Activated T-helper 17 cell treated with anti-CD3 and anti-CD28 coated beads, Interleukin-2, amount 50 U/mL, for 72 hours (primary cell): ENCODE measurements at regions not wholly inside any gene's neighbourhood (a gene's known extent, or its start where the extent isn't known, plus 50 kb on each side); places are given as distances from the start of the nearest gene placed in this dataset.

ENCODE experiments used
- ATAC-seq: fragments of 150-1000 bp; cut with Tn5 transposase; replicated peaks from 2 replicates; pipeline ENCODE4 v1.10.0; 2021; ENCODE audit warnings: mild to moderate bottlenecking, moderate library complexity
- H3K27ac Mint-ChIP-seq: one replicate; pipeline ENCODE4 v1.8.0; 2022; ENCODE audit warnings: mixed read lengths
- H3K27me3 Mint-ChIP-seq: one replicate; pipeline ENCODE4 v1.8.0; 2022; ENCODE audit warnings: mixed read lengths
- H3K36me3 Mint-ChIP-seq: one replicate; pipeline ENCODE4 v1.8.0; 2022; ENCODE audit warnings: low read depth, mild to moderate bottlenecking, mixed read lengths
- H3K4me1 Mint-ChIP-seq: one replicate; pipeline ENCODE4 v1.8.0; 2022; ENCODE audit warnings: mixed read lengths
- H3K4me3 Mint-ChIP-seq: one replicate; pipeline ENCODE4 v1.8.0; 2022; ENCODE audit warnings: mild to moderate bottlenecking, mixed read lengths
- H3K9me3 Mint-ChIP-seq: one replicate; pipeline ENCODE4 v1.8.0; 2022; ENCODE audit warnings: mixed read lengths

DNA sequence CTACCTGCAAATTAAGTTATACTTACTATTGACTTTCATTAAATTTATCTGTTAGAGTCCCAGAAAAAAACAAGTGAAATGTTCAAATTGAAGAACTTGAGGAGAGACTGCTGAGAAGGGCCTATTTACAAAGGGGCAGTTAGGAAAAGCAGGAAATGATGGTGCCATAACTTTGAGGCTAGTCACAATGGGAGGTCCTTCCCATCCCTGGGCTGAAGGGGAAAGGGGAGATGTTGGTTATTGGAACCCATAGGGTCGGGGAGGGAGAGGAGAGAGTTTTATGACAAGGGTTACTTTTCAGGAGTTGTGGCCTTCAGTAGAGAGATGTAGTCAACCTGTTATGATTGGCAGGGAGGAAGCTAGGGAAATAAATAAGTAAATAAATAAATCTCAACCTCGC is 169.1 kb downstream of the DMRT2 start:
- Mint-ChIP-seq H3K4me1 (no peaks in the 10 kb centered on the region), H3K27me3 (peaks cover 5% of the 10 kb centered on the region), H3K27ac (no peak overlapping the region), H3K4me3 (no peak overlapping the region), H3K9me3 (no peaks in the 10 kb centered on the region), H3K36me3 (no peaks in the 10 kb centered on the region)
- ATAC-seq: no peak

DNA sequence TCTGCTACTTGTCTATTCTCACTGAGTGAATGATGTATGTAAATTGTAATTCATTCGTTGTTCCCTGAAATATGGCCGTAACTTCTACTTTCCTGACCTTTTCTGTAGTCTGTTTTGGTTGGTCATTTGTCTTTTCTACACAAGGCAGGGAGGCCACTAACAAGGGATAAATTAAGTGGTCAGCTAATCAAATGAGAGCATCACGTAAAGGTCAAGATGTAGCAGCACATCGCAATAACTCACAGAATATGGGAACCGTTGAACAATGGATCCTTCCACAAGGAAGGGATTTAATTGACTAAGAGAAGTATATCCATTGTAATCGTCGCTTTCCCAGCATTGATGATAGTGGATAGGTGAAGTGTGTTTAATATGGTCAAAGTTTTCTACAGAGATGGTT is 171.1 kb downstream of the DMRT2 start:
- Mint-ChIP-seq H3K4me3 (no peak overlapping the region), H3K9me3 (no peaks in the 10 kb centered on the region), H3K27me3 (peaks cover 5% of the 10 kb centered on the region), H3K36me3 (no peaks in the 10 kb centered on the region), H3K4me1 (no peaks in the 10 kb centered on the region), H3K27ac (no peak overlapping the region)
- no peak for ATAC-seq

DNA sequence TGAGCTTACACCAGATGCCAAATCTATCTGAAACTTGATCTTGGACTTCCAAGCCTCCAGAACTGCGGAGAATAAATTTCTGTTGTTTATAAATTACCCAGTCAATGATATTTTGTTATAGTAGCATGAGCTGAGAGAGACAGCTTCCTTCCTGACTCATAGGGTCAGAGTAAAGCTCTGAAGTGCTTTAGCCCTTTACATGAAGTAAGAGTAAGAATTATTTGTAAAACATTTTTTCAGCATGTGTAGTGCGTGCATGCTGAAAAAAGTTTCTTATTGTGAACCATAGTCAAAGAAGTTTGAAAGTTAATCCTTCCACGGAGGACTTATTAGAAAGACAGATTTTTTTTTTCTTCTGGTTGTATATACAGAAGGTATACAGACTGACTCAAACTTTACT is 172.4 kb downstream of the DMRT2 start:
- Mint-ChIP-seq H3K27me3 (peaks cover 5% of the 10 kb centered on the region), H3K4me3 (no peak overlapping the region), H3K9me3 (no peaks in the 10 kb centered on the region), H3K27ac (no peak overlapping the region), H3K4me1 (no peaks in the 10 kb centered on the region), H3K36me3 (no peaks in the 10 kb centered on the region)
- no peak for ATAC-seq

DNA sequence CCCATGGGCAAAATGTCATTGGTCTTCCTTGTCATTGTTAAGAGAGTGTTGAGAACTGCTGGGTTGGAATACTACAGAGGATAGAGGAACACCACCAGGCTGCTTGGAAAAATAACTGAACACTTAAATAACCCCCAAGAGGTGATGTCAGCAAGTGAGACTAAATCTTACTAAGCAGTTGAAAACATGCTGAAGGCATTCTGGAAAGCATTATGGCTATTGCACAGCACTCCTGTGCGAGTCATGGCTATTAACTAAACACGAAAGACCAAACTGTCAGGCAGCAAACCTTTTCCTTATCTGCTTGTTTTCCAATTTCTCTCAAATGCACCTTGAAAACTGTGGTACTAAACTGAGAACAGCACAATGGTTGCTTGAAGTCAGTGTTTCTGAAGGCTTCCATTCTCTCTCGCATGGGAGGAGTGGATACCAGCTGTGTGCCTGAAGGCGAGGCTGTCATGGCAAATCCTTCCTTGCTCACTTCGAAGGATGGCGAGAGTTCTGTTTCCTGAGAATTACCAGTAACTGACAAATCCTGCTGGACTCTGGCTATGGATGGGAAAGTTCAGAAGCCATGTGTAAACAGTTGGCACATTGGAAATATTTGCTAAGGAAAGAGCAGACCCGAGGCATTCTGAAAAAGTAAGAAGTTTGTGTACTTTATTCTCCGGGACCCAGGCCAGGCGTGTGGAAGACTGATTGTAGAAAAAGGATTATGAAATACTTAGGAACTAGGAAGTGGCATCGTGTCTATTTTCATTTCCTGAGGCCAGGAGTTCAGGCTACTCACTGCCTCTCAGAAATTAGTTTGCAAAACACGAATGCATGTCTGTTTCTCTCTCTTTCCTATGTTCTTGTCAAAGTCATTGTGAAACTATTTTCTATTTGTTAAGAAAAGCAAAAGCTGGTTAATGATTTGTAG is 182.1 kb downstream of the DMRT2 start:
- ATAC-seq: no peak
- no peak overlapping the region for H3K4me3 Mint-ChIP-seq
- no peaks in the 10 kb centered on the region for H3K27me3 Mint-ChIP-seq
- no peaks in the 10 kb centered on the region for H3K36me3 Mint-ChIP-seq
- no peaks in the 10 kb centered on the region for H3K9me3 Mint-ChIP-seq
- H3K4me1 Mint-ChIP-seq: no peaks in the 10 kb centered on the region
- H3K27ac Mint-ChIP-seq: no peak overlapping the region

DNA sequence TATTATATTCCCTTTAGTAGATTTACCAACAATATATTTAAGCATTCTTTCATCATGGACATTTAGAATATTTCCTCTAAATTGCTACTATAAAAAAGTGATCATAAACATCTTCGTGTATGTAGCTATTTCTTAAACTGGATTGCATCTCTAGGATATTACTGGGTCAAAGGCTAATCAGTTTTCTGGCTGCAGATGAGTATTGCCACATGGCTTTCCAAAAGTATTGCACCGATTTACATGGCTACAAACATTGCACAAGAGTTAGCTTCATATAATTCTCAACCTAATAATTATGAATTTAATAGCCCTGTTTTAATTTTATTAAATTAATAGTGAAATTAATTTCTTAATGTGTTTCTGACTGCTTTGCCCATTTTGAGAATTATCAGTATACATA is 183.4 kb downstream of the DMRT2 start:
- H3K4me3 Mint-ChIP-seq: no peak overlapping the region
- no peak overlapping the region for H3K27ac Mint-ChIP-seq
- no peaks in the 10 kb centered on the region for H3K9me3 Mint-ChIP-seq
- no peaks in the 10 kb centered on the region for H3K4me1 Mint-ChIP-seq
- H3K36me3 Mint-ChIP-seq: no peaks in the 10 kb centered on the region
- no peak for ATAC-seq
- H3K27me3 Mint-ChIP-seq: no peaks in the 10 kb centered on the region

DNA sequence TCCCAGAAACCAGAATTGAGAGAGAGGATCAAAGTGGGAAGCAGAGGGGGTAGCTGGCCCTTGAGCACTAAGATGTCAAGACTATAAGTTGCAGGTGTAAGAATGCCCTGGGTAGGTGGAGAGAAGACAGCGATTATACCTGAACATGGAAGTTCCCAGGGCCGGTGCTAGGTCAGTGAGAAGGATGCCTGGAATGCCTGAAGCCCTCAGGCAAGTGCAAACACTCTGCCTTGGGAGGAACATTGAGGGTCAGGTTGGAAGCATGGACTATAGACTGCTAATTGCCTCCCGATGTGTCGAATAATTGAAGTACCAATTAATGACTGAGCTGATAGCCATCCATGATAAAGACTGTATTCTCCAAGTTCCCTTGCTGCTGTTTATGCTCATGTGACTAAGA is 185.5 kb downstream of the DMRT2 start:
- Mint-ChIP-seq H3K27ac (no peak overlapping the region), H3K9me3 (no peaks in the 10 kb centered on the region), H3K4me3 (no peak overlapping the region), H3K36me3 (no peaks in the 10 kb centered on the region), H3K27me3 (no peaks in the 10 kb centered on the region), H3K4me1 (no peaks in the 10 kb centered on the region)
- no peak for ATAC-seq

DNA sequence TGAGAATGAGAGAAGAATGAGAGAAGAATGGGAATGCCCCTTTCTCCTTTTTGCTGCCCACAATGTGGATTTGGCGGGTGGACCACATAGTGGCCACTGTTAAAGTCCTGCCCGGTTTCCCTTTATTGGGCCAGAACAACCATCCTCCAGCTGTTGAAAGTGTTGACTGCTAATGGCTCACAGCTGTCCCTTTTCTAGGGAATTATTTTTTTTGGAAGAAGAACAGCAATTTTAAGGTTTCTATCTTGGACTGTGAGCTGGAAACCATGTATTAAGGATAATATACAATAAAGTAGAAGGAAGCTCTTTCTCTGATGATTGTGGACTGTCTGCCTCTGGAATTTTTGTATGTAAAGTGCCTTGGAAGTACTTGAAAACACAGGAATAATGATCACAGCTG is 185.9 kb downstream of the DMRT2 start:
- Mint-ChIP-seq H3K4me3 (no peak overlapping the region), H3K9me3 (no peaks in the 10 kb centered on the region), H3K27ac (no peak overlapping the region), H3K36me3 (no peaks in the 10 kb centered on the region), H3K27me3 (no peaks in the 10 kb centered on the region), H3K4me1 (no peaks in the 10 kb centered on the region)
- ATAC-seq: no peak

DNA sequence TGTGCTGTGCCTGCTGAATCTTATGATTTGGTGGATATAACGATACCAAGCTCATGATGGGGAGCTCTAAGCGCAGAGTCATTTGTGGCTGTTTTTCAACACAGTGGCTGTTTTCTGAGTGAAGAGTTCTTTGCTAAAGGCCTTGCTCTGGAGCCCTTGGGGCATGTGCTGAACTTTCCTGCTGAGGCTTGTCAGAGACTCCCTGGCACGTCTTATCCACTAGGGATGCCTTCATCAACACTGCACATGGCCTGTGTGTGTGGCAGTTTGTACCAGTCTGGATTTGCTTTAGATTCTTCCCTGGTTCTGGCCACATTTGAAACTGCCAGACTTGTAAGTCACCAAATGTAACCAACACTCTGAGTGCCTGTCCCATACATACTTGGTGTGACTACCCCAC is 188.2 kb downstream of the DMRT2 start:
- Mint-ChIP-seq H3K4me1 (no peaks in the 10 kb centered on the region), H3K36me3 (no peaks in the 10 kb centered on the region), H3K27ac (no peak overlapping the region), H3K4me3 (no peak overlapping the region), H3K9me3 (no peaks in the 10 kb centered on the region), H3K27me3 (no peaks in the 10 kb centered on the region)
- ATAC-seq: no peak

DNA sequence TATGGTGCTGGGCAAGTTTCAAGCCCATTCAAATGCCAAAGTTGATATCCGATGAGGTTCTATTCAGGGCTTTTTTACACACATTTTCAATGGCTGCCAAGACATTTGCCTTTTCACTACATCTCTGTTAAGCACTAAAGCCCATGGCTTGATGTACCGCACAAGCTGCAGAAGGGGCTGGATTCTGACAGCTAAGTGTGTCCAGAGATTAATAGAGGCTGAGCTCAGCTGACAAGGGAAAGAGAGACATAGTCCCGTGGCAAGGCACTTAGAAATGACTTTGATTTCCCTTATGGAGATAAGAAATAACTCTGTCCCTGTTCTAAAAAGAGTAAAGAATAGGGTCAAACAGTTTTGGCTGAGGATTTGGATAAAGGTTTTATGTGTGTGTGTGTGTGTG is 198.6 kb downstream of the DMRT2 start:
- H3K4me3 Mint-ChIP-seq: no peak overlapping the region
- H3K27me3 Mint-ChIP-seq: peaks cover 3% of the 10 kb centered on the region
- no peak overlapping the region for H3K27ac Mint-ChIP-seq
- ATAC-seq: no peak
- no peaks in the 10 kb centered on the region for H3K9me3 Mint-ChIP-seq
- no peaks in the 10 kb centered on the region for H3K36me3 Mint-ChIP-seq
- H3K4me1 Mint-ChIP-seq: no peaks in the 10 kb centered on the region

DNA sequence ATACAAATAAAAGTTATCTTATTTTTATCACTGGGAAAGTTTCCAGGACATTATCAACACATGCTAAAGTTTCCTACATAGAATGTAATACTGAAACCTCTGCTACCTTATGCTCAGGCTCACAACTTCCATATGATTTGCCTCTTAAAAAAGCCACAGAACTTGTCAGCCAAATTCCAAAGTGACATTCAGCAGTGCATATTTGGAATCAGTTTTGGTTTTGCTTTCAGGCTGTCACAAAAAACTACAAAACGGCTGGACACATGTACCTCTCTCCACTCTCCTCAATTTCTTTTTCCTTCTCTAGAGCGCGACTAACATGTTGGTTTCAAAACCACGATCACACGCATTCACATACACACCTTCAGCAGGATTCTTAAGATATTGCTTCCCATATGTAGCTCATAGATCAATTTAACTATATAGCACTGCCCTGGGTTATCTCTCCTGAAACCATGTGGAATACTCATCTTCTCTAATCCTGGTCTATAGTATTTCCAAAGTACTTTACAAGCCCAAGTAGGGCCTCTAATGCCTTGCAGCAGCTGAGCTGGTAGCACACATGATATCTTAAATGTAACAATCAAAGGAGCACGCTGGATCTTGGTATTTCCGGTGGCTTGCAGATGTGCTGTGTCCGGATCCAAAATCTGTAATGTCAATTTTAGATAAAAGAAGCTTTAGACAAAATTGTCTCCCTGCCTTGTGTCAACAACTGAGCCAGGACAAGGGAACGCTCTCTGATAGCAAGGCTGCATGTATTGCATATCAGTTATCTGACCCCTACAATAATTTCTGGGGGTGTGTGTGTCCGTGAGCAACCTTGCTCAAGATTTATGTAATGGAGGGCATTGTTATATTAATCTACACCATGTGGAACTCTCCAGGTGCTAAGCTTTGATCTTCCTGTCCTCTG is 203.2 kb downstream of the DMRT2 start:
- Mint-ChIP-seq H3K27me3 (peaks cover 10% of the 10 kb centered on the region), H3K36me3 (no peaks in the 10 kb centered on the region), H3K9me3 (no peaks in the 10 kb centered on the region), H3K27ac (no peak overlapping the region), H3K4me1 (no peaks in the 10 kb centered on the region), H3K4me3 (no peak overlapping the region)
- ATAC-seq: no peak

DNA sequence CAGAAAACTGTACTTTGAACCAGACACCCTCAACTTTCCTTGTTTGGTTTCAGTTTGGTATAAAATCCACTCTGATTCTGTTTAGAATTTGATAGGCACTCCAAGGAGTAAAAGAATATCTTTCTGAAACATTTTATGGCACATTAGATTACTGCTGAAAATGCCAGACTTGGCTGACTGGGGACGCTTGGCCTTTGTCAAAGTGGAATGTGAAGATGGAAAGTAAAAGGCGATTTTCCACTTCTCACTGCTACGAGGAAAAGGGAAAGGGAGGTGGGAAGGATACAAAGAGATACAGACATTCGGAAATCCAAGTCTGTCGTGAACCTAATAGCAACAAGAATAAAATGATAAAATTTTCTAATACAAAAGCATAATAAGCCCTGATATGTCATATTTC is 203.9 kb downstream of the DMRT2 start:
- Mint-ChIP-seq H3K27me3 (peaks cover 10% of the 10 kb centered on the region), H3K4me3 (no peak overlapping the region), H3K9me3 (no peaks in the 10 kb centered on the region), H3K27ac (no peak overlapping the region), H3K4me1 (no peaks in the 10 kb centered on the region), H3K36me3 (no peaks in the 10 kb centered on the region)
- no peak for ATAC-seq

DNA sequence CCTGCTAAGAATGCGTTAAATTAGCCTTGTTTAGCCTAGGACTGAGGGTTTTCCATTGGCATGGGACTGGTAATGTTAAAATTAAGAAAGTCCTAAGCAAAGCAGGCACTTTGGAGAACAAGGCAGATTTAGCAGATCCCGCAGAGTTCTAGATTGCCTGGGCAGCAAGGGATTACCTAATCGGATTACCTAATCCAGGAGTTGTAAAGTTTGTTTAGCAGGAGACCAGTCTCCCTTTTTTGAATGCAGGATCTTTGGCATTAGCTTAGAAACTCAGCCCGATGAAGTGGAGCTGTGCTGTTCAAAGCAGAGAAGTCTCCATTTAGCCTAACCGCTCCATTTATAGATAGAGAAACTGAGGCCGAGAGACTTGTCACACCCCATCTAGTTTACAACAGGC is 206.0 kb downstream of the DMRT2 start:
- Mint-ChIP-seq H3K4me3 (no peak overlapping the region), H3K27me3 (peaks cover 10% of the 10 kb centered on the region), H3K9me3 (no peaks in the 10 kb centered on the region), H3K36me3 (no peaks in the 10 kb centered on the region), H3K4me1 (no peaks in the 10 kb centered on the region), H3K27ac (no peak overlapping the region)
- ATAC-seq: no peak

DNA sequence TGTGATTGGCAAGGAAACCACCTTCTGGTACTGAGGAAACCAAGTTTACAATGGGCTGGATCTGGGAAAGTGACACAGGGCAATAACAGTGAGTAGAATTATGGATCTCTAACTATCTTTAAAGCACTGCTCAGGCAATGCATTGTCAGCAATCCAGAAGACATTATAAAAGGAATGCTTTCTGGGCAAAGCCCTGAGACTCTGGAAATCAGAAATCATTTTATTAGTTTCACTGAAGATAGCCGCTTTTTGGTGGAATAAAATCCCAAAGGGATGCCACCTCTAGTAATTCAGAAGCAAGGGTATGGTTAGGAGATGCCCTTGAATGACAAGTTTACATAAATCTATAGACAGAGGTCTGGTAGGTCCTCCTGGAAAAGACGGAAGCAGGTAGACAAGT is 211.1 kb downstream of the DMRT2 start:
- no peak overlapping the region for H3K4me3 Mint-ChIP-seq
- ATAC-seq: no peak
- no peaks in the 10 kb centered on the region for H3K9me3 Mint-ChIP-seq
- H3K27me3 Mint-ChIP-seq: no peaks in the 10 kb centered on the region
- no peaks in the 10 kb centered on the region for H3K36me3 Mint-ChIP-seq
- no peaks in the 10 kb centered on the region for H3K4me1 Mint-ChIP-seq
- H3K27ac Mint-ChIP-seq: no peak overlapping the region

DNA sequence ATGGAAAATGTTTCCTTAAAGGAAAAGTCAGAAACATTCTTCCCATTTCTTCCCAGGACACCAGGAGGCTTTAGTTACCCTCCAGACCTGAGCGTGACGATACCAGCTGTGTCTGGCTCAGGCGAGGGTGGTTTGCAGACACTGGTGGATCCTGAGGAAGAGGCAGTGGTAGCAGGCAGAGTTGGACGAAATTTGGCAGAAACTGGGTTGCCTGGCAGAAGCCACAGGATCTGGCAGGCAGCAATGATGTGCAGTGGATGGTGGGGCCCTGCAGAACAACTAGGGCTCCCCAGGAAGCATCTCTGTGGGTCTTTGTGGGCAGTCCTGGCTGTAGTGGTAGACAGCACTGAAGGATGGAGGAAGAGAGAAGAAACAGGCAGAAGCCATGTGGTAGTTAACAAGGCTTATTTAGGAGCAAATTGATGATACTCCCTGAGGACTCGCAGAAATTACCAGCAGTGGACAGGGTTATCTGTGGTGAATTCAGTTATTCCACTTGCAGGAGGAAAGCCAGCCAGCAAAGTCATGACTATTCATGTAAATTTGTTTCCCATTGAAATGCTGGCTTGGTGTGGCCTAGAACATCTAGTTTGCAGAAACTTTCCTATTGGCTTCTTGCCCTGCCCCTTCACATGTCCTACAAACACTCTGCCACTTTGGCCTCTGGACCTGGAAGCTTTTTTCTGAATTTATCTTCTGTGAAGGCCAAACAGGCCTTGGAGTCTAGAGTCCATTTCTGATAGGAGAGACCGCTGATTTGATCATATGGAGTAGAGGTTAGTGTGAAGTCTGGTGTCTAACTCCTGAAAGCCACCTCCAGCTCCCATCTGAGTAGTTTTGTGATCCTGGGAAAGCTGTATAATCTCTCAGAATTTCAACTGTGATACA is 212.0 kb downstream of the DMRT2 start:
- Mint-ChIP-seq H3K27ac (no peak overlapping the region), H3K27me3 (no peaks in the 10 kb centered on the region), H3K9me3 (no peaks in the 10 kb centered on the region), H3K36me3 (no peaks in the 10 kb centered on the region), H3K4me3 (no peak overlapping the region), H3K4me1 (no peaks in the 10 kb centered on the region)
- ATAC-seq: no peak
